Activated T-cell treated with anti-CD3 and anti-CD28 coated beads, Interleukin-2, amount 50 U/mL, for 1 hour (primary cell): ENCODE measurements at regions not wholly inside any gene's neighbourhood (a gene's known extent, or its start where the extent isn't known, plus 50 kb on each side); places are given as distances from the start of the nearest gene placed in this dataset.

Experiments
- DNase-seq: peaks from one replicate; pipeline ENCODE4 v3.0.0-alpha.2; 2020

DNA sequence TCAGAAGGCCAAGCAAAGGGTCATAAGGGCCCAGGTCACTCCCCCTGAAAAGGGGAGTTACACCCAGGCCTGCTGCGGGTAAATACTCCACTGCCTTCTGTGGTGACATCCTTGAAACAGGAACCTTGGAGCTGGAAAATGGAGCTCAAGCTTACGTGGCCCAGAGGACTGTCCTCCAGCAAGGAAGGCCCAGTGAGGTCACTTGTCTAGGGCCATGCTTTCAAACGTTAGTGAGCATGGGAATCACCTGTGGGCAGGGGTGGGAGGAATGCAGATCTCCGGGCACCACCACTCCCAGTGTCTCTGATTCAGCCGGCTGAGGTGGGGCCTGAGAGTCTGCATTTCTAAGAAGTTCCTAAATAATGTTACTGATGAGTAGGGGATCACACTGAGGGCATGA, 140.5 kb upstream of the CCND2 start:
- DNase-seq, result no peak

DNA sequence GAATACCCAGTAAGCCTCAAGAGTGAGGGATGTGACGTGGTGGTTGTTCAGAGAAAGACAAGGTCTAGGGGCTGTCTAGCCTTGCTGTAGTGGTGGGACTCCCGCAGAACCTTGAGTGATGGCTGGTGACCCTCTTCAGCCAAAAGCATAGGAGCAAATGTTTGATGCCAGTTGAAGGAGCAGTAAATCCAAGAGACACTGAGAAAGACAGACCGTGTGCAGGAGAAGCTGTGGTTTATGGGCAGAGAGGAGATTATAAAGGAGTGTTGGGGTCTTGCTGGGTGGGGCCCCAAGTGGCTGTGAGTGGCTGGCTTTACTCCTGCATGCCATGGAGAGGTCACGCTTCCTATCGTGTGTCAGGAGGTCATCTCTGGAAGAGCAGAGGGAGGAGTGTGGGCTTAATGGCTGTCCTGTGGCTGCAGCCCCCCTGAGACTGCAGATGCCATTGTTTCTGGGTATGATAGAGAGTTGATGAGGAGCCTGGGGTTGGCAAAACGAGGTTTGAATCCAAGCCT, 152.0 kb upstream of the CCND2 start:
- no peak for DNase-seq

DNA sequence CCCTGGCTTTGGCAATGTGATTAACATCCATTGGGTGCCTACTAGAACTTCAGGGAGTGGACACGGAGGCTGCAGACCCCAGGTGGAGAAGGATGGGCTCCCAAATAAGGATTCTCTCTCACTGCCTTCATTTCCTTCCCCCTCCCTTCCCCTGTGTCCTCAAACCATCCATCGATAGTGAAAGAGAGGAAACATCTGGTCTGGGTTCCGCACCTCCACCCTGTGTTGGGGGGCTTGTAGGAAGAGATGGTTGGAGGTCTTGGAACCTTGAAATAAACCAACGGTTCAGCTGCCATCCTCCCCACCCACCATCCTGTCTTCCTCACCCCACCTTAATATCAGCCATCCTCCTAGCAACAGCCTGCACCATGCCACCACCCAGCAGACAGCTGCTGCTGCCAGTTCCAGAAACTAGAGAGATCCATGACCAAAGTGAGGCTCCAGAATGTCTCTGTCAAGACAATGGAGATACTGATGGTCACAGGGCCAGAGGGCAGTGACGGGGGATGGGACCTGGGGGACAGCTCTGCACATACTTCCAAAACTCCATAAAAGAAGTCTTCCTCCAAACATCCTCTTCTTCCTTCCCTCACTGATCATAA, 153.1 kb upstream of the CCND2 start:
- no peak for DNase-seq

DNA sequence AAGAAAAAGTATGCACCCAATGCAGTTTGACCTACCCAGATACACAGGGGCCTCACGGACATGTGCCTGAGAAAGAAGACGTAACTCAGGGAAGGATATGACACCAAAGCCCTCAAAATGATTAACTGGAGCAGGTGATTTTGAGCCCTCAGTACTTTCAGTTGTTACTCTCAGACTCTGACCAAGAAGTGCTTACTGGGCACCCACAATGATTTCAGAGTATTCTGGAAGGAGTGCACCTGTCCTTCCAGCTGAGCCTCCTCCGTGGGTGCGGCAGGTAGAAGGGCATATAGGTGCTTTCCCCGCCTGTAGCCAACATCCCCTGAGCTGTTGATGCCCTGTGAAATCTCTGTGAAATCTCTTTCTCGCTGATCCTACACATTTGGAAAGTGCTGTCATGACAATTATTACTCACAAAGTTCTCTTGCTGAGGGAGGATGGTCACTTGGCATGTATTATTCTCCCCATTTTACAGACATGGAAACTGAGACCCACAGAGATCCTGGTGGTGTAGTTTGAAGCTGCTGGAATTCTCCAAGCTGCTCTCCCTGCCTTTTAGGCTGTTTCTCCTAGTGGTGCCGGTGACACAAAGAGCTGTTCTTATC, 154.3 kb upstream of the CCND2 start:
- no peak for DNase-seq

DNA sequence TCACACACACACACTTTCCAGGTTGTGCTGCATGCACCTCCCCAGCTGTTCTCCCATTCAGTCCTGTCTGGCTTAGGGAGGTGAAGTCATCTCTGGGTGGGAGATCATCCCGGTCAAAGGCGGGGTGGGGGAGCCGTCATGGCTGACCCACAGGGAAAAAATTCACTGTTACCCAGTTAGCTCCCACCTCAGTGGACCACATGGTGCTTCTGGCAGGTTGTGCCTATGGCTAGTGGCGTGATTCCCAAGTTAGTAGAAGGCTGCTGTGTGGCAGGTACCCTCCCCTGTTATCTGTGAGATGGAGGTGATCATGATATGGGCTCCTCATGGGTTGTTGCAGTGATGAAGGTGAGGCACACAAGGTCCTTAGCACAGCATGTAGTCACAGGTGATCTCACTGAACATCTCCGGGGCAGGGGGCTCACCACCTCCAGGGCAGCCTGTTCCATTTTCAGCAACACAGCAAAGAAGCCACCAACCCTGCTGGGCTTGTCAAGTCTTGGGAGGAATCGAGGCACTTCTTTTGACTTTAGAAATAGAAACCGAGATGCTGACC, 154.9 kb upstream of the CCND2 start:
- no peak for DNase-seq

DNA sequence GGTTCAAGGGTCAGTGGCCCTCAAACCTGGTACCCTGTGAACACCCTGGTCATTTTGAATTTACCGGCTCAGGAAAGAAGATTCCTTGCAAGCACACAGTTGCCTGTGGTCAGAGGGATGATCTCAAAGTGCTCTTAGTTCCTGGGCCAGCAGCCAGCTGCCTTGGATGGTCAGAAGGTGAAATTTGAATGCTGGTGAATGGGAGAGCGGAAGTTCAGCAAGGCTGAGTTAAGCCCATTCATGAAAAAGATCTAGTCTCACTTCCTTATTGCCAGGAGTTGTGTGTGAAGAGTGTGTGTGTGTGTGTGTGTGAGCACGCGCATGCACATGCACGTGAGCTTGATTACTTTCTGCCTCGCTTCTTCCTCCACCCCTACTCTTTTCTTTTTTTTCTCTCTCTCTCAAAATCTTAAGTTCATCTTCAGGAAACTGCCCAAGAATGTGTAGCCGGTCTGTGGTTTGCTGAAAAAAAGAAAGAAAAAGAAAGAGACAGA, 155.5 kb upstream of the CCND2 start:
- no peak for DNase-seq

DNA sequence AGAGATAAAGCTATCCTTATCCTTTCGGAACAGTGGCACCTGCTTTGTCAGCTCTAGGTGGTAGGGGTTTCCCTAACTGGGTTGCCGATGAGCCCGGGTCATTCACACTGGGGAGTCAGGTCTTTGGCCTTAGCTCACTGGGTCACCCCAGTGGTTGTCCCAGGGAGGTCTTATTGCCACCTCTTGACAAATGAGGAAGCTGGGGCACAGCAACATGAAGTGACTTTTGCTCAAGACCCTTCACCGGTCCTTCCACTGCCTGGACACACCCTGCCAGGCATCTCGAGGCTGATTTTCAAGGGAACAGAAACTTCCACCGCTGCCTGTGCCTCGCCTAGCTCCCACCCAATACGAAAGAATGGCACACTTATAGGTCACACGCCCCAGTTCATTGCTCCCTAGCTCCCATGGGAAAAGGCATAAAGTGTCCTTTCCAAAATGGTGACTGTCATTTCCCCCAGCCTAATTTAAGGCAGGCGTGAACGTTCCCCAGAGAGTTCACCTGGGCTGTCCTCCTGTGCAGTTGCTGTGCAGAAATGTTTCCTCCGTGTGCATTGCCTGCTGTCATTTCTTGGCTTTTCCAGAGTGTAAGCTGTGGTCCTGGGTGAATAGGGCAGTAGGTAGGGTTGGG, 156.1 kb upstream of the CCND2 start:
- DNase-seq, result no peak

DNA sequence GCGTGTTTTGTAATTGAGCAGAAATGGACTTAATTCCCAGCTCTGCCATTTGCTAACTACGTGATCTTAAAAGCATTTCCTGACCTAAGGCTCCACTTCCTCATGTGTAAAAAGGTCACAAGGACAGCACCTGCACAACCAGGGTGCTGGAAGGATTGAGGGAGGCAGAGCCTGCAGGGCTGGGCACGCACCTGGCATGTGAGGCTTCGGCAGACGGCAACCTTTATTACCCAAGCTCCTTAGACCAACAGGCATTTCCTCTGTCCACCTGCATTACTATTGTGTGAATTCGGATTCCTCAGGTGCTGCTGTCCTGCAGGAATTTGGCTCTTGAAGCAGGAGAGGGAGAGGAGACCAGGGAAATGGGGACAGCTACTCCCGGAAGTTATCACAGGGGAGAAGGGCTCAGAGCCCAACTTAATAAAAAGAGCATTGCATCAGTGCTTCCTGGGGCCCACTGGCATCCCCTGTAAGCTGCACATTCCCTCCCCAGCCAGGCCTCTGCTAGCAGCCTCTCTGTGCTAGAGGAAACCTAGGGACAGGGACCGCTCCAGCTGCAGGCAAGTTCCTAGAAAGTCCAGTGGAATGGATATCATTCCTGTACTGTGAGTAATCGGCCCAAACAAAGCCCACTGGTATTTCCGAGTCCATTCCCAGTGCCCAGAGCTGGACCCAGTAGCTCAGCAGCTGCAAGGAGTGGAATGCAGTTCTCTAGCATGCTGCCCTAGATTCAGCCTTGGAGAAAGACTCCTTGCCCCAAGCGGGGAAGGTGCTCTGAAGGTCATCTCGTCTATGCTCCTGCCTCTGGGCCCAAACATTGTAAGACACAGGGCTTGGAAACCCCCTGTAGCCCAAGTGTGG, 157.1 kb upstream of the CCND2 start:
- DNase-seq, result no peak

DNA sequence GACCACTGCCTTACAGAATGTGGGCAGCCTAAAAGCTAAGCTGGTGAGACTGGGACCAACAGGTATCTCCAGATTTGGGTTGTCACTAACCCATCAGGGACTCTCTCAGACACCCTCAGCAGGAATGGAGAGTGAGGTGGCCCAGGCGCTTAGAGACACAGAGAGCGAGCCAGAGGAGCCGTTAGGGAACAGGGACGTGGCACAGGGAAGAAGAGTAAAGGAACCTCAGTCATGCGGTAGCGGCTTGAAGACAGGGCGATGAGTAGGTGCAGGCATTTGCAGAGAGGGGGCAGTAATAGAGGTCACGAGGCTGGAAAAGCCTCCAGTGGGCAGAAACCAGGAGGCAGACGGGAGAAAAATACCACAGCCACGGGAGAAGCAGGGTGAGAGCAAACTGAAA, 158.0 kb upstream of the CCND2 start:
- no peak for DNase-seq

DNA sequence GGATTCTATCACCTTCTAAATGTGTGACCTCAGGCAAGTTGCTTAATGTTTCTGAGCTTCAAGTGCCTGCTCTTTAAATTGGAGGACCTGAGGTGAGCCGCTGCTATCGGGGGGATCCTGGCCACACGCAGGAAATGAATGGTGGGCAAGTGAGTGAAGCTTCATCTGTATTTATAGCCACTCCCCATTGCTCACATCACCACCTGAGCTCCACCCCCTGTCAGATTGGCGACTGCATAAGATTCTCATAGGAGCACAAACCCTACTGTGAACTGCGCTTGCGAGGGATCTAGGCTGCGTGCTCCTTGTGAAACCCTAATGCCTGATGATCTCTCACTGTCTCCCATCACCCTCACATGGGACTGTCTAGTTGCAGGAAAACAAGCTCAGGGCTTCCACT, 158.6 kb upstream of the CCND2 start:
- DNase-seq, result no peak

DNA sequence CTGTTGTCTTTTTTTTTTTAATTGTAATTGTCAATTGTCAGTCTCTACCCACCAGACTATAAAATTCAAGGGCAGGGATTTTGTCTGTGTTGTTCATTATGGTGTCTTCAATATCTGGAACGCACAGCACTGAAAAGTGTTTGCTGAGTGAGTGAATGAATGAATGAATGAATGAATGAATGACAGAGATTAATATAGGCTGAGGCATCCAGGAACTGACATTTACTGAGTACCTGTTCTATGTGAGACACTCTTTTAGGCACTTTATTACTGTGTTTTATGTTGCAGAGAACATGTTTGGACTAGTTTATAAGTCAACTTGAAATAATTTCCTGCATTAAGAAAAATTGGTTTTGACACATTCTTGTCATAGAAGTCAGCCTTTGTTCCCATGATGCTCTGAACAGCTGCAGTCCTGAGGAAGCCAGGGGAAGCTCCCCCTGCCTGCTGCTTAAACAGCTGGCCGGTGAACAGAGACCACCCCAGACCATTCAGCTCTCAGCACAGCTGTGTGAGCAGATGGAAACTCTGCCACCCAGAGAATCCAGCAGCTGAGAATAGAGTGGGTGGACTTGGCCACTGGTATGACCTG, 160.7 kb upstream of the CCND2 start:
- no peak for DNase-seq

DNA sequence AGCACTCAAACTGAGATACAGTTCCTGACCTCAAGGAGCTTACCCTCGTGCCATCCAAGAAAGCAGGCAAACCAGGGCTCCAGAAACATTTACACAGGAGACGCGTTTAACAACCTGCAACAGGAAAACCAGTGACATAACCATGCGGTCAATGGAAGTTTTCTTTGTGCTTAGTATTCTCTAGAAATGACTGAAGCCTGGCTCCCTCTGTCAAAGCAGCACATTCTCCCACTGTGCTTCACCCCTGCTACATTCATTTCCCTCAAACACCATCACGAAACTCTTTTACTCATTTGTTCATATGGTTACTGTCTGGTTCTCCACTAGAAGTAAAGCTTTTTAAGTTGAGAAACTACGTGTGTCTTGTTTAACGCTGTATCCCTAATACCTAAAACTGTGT, 161.3 kb upstream of the CCND2 start:
- DNase-seq, result no peak

DNA sequence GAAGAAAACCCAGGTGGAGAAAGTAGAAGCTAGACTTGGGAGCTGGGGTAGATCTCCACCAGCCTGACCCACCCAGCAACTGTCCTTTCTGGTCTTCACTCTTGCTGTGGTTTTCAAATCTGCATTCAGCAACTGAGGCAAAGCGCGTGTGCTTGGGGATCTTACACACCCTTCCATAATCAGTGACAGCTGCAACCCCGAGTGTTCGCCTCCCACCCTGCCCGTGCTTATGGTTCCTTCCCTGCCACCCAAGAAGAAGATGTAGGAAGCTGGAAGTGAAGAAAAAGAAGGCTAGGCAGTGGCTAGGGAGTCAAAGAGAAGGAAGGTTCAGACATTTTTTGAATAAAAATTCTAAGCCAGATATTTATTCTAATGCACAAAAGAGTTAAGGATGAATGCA, 162.6 kb upstream of the CCND2 start:
- no peak for DNase-seq

DNA sequence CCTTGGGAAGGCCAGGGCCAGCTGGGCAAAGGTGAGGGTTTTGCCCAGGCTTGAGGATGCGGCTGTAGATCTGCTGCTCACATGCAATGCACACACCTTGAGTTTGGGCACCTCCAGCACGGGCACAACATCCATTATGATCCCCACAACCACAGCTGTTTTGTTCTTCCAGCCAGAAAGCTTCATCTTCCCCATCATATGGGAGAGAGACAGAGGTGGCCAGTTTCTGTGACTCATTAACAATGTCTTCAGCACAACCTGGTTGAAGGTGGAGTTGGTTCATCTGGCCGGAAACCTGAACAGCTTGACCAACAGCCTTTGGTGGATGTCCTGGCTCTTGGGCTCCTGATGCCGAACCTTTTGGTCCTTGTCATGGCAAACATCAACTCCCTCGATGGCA, 163.7 kb upstream of the CCND2 start:
- DNase-seq, result no peak

DNA sequence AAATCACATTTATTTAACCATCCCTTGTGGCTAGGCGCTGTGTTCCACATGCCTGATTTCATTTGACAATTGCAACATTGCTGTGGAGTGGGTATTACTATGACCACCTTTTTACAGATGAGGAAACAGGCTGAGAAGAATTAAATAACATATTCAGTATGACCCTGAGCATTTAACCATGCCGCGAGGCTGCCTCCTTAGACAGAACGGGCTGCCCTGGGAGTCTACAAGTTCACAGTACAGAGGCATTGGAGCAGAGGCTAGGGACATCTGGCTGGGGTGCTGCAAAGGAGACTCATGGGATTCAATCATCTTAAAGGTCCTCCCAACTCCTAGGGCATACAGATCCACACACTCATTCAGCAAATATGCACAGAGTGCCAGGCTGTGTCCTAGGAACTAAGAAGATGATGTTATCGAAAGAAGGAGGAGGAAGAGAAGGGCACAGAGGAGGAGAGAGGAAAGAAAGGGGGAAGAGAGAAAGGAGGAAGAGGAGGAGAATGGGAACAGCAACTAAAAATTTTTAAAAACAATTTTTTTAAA, 164.7 kb upstream of the CCND2 start:
- DNase-seq, result no peak

DNA sequence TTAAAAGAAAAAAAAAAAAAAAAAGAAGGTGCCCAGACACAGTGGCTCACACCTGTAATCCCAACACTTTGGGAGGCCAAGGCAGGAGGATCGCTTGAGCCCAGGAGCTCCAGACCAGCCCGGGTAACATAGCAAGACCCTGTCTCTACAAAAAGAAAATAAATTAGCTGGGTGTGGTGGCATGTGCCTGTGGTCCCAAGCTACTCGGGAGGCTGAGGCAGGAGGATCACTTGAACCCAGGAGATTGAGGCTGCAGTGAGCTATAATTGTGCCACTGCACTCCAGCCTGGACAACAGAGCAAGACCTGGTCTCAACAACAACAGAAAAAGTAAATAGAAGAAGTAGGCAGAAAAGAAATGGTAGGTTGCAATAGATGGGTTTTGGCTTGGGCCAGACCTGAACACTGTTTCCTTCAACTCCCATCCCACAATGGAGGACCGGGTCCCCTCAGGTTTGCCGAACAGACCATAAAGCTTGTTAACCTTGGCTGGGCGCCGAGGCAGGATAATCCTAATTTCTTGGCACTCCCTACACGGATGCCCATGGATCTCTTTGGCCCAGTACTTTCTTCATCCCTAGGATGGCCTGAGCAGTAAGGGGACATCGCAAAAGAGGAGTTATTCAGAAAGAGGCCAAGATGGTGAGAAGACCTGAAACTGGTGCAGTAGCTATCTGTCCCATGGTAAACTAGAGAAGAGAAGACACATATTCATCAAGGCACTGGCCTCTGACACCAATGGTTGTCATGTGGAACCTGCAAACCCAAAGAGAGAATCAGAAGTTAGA, 165.5 kb upstream of the CCND2 start:
- DNase-seq, result no peak

DNA sequence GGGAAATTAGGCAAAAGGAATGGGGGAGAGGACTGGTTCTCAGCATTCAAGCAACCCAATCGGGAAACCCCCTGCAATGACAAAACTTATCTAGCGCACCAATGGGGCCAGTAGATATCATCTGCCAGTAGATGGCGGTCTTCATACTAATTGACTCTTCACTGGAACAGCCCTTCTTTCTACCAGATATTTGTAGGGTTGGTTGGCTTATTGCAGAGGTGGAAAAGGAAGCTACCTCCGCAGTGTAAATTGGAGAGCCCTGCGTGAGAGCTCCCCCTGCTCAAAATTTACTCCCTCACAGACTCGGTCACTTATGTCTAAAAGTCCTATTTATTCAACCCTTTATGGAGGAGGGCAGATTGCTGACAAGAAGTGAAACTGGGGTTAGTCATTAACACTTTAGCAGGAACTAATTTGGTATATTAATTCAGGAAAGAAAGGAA, 166.1 kb upstream of the CCND2 start:
- peak; percentile 48 for DNase-seq

DNA sequence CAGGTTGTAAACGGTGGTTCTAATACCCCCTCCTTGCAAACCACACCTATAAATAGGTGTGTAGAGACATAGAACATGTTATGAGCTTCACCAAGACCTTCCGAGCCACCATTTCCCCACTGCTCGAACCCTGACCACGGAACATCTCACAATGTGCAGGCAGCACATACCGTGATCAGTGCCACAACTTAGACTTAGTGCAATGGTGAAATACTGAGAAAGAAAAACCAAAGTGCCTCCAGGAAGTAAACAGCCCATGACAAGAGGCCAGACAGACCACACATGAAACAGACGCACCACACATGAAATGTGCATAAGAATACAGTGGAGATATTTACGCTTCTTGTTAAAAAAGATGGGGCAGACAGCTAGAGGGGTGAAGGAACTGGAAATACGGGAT, 166.9 kb upstream of the CCND2 start:
- DNase-seq, result no peak

DNA sequence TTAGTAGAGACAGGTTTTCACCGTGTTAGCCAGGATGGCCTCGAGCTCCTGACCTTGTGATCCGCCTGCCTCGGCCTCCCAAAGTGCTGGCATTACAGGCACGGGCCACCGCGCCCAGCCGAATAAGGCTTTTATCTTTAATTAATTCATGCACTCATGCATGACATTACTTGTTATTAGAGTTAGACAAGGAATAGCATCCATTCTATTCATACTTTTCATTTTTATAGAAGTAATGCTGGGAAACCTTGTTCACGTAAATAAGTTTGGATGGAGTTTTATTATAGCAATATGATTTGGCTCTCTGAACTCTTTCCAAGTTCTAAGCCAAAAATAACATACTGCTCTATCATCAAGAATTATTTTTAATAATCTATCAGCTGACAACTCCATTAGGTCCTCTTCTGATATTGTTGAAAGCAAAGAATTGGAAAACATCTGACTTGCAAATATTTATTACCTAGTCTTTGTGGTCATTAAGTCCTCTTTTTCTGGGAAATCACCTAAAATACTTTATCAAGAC, 168.8 kb upstream of the CCND2 start:
- DNase-seq, result no peak

DNA sequence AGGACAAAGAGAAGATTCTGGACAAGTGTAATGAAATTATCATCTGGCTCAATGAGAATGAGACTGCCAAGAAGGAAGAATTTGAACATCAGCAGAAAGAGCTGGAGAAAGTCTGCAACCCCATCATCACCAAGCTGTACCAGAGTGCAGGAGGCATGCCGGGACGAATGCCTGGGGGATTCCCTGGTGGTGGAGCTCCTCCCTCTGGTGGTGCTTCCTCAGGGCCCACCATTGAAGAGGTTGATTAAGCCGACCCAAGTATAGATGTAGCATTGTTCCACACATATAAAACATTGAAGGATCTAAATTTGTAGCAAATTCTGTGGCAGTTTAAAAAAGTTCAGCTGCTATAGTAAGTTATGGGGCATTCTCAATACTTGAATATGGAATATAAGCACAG, 174.3 kb upstream of the CCND2 start:
- DNase-seq, result no peak

DNA sequence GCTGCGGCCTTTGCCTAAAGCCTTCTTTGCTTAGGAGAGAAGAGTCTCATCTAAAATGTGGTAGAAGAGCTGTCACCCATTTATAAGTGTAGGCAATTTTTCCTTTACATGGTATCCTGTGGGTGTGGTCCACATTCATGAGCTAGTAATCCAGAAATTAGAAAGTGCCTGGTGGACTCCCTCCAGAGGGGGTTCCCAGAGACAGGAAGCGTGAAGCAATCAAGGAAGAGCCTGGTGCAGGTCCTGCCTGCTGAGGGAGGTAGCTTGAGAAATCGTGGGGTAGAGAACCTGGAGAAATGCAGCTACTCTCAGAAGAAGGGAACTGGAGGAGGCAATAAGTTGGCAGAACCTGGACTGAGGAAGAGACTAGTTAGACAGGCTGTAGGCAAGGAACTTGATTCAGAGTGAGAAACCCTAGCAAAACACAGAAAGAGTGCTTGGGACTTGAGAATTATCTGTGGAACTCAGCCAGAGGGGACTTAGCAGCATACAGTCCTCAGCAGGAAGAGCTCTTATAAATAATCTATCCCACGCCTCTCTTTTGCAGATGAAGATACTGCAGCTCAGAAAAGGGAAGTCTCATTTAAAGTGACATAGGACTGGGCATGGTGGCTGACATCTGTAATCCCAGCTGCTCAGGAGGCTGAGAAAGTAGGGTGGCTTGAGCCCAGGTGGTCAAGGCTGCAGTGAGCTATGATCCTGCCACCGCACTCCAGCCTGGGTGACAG, 182.4 kb upstream of the CCND2 start:
- no peak for DNase-seq
